RCC 7860 (cell line): ENCODE measurements at regions not wholly inside any gene's neighbourhood (a gene's known extent, or its start where the extent isn't known, plus 50 kb on each side); places are given as distances from the start of the nearest gene placed in this dataset.

Experiments used
- DNase-seq: peaks from one replicate; pipeline ENCODE4 v3.0.0-alpha.2; 2015; ENCODE audit warnings: low spot score
- FAIRE-seq: peaks from 2 replicates; lab custom pipeline; 2012; peaks lifted over from hg19 to GRCh38; lab: Jason Lieb, UNC

GRCh38 chr7:18353339-18353738, 142.2 kb upstream of the HDAC9 start:
- DNase-seq = no peak
- no peak for FAIRE-seq

- FAIRE-seq = no peak
These were observed 141.2 kb upstream of the HDAC9 start for GRCh38 chr7:18354108-18355085.

GRCh38 chr7:18356191-18356645, 139.3 kb upstream of the HDAC9 start:
- FAIRE-seq = peak; percentile 90
- peak; percentile 54 for DNase-seq

More at GRCh38 chr7:18354108-18355085, 141.2 kb upstream of the HDAC9 start:
- no peak for DNase-seq

- no peak for DNase-seq
- FAIRE-seq = no peak
These were observed 137.9 kb upstream of the HDAC9 start for GRCh38 chr7:18357691-18358090.

- FAIRE-seq (no peak), DNase-seq (peak; percentile 19)
These were observed 133.8 kb upstream of the HDAC9 start for GRCh38 chr7:18361756-18362155.

- no peak for DNase-seq
- FAIRE-seq = no peak
These were observed 131.7 kb upstream of the HDAC9 start for GRCh38 chr7:18363751-18364380.

GRCh38 chr7:18364396-18364795, 131.2 kb upstream of the HDAC9 start:
- no peak for FAIRE-seq
- no peak for DNase-seq

- FAIRE-seq (no peak), DNase-seq (no peak)
These were observed 129.2 kb upstream of the HDAC9 start for GRCh38 chr7:18366394-18366793.

- DNase-seq (no peak), FAIRE-seq (no peak)
These were observed 126.5 kb upstream of the HDAC9 start for GRCh38 chr7:18369011-18369410.

GRCh38 chr7:18370633-18371032, 124.9 kb upstream of the HDAC9 start:
- DNase-seq (no peak), FAIRE-seq (no peak)

GRCh38 chr7:18378989-18379605, 116.5 kb upstream of the HDAC9 start:
- FAIRE-seq = peak; percentile 33
- no peak for DNase-seq

GRCh38 chr7:18384491-18385143, 110.9 kb upstream of the HDAC9 start:
- peak; percentile 77 for FAIRE-seq

GRCh38 chr7:18386607-18387006, 108.9 kb upstream of the HDAC9 start:
- FAIRE-seq (no peak), DNase-seq (no peak)

More at GRCh38 chr7:18384491-18385143, 110.9 kb upstream of the HDAC9 start:
- DNase-seq = no peak

GRCh38 chr7:18387191-18387735, 108.3 kb upstream of the HDAC9 start:
- FAIRE-seq = no peak
- DNase-seq = no peak

GRCh38 chr7:18390535-18390907, 105.0 kb upstream of the HDAC9 start:
- DNase-seq (no peak), FAIRE-seq (no peak)

GRCh38 chr7:18393465-18394118, 102.0 kb upstream of the HDAC9 start:
- FAIRE-seq (no peak), DNase-seq (no peak)

- FAIRE-seq (no peak), DNase-seq (no peak)
These were observed 99.7 kb upstream of the HDAC9 start for GRCh38 chr7:18395868-18396267.

- DNase-seq (no peak), FAIRE-seq (no peak)
These were observed 98.6 kb upstream of the HDAC9 start for GRCh38 chr7:18396953-18397352.

- FAIRE-seq = no peak
- no peak for DNase-seq
These were observed 95.9 kb upstream of the HDAC9 start for GRCh38 chr7:18399436-18400235.
